HG02678 (cell line): ENCODE measurements at regions not wholly inside any gene's neighbourhood (a gene's known extent, or its start where the extent isn't known, plus 50 kb on each side); places are given as distances from the start of the nearest gene placed in this dataset.

ENCODE experiments used
- ATAC-seq: cut with Tn5 transposase; IDR thresholded peaks from one replicate; pipeline ENCODE4 v1.9.1; 2021; ENCODE audit warnings: mild to moderate bottlenecking, moderate library complexity; ENCODE audit not compliant: unreplicated experiment

DNA sequence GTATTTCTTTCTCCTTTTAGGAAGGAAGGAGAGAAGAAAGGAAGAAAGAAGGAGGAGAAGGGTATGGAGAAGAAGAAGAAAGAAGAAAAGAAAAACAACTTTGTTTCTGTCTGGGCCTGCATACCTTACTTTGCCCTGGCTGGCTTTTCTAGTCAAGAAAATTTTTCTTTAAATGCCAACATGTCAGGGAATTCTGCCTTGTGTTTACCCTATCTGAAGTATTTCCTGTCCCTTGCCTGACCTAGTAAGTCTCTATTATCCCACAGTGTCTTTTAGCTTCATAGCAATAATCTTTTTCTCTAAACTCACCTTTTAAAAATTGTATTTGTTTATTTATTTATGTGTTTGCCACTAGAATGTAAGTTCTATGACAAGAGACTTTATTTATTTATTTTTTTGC, 1864.1 kb downstream of the EFNA5 start:
- no peak for ATAC-seq

DNA sequence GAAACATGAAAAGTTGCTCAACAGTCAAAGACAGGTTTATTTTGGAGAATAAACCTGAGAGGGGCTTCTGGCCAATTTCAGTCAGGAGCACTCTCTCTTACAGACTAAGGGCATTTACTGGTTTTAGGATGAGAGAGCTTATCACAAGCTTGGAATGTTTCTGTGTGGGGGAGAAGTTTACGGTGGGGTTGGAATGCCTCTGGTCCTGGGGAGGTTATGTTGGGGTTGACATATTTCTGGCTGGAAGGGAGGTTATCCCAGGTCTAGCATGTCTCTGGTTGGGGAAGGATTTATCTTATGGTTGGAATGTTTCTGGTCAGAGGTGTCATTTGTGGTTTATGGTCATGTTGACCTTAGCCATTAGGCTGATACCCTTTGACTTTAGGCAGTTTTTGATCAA, 1867.3 kb downstream of the EFNA5 start:
- no peak for ATAC-seq

DNA sequence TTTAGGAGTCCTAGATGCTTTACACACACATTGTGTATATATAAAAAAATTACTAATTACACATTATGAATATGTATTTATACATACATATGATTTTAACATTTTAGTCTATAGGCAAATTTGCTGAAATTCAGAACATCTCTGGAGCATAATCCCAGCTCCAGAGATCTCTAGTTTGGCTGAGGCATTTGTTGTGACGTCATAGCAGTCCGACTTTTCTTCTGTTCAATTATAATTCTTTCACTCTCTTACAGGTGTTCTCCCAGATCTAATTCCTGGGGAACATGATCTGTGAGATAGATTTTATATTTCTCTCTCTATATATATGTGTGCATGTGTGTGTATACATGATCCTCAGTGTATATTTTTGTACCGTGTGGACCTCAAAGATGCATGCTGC, 1876.2 kb downstream of the EFNA5 start:
- ATAC-seq, result no peak

DNA sequence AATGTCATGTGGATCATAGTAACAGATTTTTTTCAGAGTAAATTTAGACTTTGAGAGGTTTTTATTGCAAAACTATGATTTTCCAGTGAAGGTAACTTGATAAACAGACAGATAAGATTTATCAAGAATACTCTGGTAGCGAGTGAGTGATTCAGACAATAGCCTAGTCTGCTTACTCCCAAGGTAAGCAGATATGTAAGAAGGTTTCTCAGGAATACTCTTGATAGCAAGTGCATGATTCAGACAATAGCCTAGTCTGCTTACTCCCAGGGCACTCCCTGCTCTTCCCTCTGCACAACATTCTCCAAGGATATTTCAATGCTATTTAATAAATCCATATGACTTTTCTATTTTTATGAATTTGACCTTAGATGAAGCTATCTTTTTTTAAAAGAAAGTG, 1881.5 kb downstream of the EFNA5 start:
- no peak for ATAC-seq

DNA sequence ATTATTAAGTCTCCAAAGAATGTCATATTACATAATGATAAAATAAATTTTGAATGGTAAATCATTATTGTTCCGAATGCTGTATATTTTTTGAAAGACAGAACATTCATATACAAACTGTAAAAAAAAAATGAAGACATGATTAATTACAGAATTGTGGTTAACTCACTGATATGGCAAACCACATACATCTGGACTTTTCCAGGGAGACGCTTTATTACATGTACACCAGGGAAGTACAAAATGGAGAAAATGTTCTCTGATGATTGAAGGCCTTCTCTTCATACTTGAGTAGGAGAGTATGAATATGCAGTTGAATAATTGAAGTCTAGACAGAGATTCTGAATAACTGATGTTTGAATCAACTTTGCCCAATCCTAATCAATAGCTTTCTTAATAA, 1886.9 kb downstream of the EFNA5 start:
- ATAC-seq, result no peak

DNA sequence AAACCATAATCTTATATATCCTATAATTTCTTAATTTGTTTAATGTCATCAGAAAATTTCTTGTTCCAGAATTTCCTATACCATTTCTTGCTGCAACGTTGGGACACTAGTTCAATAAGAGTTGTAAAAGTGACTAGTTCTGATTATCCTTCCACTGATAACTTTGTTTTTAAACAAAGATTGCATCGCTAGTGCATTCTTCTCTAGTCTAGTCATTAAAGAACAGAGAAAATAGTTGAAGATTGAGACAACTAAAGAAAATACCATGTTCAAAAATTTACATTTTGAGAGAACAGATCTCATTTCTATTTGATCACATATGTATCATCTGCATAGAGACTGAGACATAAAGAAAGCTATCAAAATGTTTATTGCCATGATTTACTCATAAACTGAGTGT, 1888.2 kb downstream of the EFNA5 start:
- ATAC-seq, result no peak

DNA sequence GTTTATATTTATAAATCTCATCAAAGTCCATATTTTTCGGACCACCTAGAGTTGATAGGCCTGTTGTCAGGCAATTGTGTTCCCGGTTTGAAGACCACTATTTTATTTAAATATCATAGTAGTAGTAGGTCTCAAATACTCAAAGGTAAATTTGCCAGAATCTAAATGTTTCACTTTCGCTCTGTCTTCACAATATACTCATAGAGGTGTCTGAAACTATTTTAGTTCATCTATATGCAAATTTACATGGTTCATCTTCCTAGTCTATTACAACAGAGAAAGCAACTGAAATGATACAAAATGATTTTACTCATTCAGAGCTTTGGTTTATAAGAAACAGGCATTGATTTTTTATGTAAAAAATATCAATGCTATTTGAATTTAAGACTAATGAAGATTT, 1897.5 kb downstream of the EFNA5 start:
- no peak for ATAC-seq

DNA sequence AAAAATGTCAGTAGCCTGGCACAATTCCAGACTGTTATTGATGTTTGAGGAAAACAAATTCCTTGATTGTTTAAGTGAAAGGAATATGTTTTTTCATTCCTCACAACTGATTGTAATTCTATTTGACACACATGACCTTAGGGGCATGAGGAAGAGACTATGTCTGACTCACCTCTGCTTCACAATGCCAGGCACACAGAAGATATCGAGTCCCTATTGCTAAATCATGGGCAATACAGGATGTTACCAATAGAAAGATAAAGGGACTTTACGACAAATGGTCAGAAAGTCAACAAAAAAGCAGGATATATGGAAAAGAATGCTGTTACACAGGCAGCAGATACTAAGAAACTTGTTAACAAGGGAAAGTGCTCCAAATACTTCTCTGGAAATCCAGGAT, 1903.5 kb downstream of the EFNA5 start:
- no peak for ATAC-seq

DNA sequence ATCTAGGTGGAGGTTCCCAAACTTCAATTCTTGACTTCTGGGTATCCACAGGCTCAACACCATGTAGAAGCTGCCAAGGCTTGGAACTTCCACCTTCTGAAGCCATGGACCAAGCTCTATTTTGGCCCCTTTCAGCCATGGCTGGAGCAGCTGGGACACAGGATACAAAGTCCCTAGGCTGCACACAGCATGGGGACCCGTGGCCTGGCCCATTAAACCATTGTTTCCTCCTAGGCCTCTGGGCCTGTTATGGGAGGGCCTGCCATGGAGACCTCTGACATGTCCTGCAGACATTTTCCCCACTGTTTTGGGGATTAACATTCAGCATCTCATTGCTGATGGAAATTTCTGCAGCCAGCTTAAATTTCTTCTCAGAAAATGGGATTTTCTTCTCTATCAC, 1908.0 kb downstream of the EFNA5 start:
- no peak for ATAC-seq

DNA sequence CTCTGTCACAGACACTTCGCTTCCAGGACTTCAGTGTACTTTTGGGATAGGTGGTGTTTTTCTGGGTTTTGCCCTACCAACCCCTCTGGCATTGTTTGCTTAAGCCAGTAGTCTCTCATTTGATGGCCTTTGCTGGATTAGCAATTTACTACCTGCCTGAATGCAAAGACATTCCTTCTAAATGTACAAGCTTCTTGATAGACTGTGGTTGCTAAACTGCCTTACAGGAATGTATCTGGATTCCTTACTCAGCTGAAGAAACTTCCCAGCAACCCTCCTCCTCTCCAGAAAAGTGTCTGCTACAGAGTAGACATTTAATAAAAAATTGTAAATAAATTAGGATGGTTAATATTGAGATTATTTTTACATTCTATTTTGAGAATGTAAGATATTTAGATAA, 1916.7 kb downstream of the EFNA5 start:
- ATAC-seq, result no peak

DNA sequence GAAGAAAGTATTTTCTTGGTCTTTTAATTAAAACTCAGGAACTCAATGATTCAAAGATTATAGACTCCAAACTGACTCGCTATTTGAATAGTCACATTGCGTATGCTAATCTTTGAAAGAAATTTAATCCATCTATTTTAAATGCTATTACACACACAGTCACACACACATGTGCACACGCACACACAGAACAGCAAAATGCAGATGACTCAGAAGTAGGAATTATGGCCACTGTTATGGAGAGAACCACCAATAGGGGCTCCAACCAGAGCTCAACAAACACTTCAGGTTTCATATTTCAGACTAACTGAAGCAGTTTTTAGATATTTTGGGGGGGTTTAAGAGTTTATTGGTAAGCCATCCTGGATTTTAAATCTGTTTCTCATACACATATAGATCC, 1917.9 kb downstream of the EFNA5 start:
- no peak for ATAC-seq

DNA sequence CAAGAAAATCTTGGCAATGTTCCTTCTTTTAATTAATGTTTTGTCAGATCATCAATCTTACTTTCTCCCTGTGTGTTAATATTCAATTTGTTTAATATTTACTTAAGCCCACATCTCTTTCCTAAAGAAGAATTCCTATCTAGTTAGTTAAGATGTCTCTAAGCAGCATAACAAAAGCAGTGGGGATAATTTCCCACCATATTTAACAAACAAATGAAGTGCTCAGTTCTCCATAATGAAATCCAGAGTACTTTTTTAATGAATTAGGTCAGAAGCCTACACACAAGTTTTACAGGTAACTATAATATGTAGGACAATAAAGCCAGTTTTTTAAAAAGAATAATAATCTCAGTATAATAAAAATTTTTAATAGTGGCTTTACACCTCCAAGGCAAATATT, 1918.8 kb downstream of the EFNA5 start:
- no peak for ATAC-seq

DNA sequence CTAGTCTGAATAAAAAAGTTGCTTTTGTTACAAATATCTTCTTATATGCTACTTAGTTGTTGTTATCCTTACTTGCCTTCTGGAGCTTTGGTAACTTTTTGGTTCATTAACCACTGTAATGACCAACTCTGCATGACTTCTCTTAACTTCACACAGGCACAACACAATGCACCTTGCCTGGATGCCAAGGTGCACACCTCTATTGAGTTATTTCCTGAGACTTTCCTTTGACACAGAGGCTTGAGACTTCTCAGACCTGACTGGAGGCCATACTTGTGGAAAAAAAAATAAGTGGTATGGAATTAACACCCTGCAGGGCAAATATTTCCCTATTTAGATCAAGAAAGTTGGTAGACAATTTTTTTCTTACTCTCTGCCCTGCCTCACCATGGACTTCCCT, 1925.6 kb downstream of the EFNA5 start:
- no peak for ATAC-seq

DNA sequence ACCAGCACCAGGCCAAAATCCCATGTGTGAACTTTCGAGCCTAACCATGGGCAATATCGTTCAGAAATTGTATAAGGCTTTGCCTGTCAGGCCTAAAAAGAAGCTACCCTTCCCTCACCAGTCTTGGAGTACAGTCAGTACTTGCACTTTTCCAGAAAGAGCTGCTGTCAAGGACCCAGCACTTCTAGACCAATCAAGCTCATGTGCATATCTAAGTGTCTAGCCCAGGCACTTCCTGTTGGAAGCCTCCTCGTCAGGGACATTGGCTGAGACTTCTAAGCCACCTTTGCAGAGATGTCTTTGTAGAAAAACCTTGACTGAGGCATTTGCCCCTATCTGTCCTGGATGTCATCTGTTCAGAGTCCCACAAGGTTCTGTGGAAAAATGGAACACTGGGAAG, 1930.5 kb downstream of the EFNA5 start:
- ATAC-seq, result no peak

DNA sequence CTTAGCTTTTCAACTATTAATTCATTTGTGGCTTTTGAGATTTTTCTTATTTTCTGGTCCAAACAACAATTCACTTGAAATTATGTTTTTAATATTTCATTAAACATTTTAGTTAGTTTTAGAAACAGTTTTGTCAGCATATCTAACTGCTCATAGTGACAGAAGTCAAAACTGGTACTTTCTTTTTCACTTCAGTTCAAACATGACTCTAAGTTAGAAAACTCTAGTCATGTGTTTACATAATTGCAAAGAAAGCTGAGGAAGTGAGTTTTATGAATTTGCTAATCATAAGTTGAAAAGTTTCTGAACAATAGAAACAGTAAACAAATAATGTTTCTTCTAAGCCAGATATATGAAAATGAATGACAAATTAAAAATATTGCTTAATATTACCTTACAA, 1931.0 kb downstream of the EFNA5 start:
- ATAC-seq, result no peak

DNA sequence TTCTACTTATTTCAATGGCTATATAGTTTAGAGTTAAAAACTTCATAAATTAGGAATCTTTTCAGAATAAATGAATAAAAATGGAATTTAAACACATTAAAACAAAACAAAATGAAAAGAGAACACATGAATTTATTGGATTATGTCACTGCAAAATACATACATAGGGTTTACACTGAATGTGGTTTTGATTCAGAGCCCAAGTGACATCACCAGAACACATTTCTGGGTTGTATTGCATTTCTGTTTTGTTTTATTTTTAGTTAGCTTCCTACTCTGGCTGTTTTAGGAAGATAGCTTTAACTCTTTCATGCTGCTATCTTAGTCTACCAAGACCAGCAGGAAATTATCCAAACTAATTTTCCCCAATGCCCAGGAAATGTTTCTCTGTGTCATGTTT, 1935.0 kb downstream of the EFNA5 start:
- no peak for ATAC-seq

DNA sequence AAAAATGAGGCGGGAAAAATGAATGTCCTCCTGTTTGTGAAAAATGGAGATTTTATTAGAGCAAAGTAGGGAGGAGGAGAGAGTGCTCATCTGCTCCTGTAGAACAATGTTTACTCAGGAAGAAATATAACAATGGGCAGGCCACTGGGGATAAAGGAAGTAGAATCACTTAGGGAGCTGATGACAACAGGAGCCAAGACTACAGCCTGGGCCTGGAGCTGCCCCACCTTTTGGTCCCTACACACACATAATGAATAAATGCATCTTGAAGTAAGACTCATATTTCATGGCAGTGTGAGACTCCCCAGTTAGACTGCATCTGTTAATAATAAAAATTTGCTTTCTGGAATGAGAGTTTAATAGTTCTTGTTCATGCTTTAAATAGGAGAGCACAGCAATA, 1939.8 kb downstream of the EFNA5 start:
- no peak for ATAC-seq

DNA sequence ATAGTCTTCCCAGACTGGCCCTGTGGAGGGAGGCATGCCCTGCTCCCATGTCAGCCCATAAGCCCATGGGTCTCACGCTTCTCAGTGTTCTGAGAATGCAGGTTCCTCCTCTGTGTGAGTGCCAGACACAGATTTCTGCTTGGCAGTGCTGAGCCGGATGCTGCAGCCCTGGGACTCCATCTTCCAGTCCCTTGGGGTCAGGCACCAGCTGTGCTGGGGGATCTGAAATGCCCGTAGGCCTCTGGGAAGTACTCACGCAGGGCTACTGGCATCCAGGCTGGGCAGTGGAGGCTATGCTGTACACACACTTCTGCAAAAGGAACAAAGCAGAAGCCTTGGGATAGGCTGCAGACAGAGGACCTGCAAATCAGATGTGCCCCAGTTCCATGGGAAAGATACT, 1944.6 kb downstream of the EFNA5 start:
- no peak for ATAC-seq

DNA sequence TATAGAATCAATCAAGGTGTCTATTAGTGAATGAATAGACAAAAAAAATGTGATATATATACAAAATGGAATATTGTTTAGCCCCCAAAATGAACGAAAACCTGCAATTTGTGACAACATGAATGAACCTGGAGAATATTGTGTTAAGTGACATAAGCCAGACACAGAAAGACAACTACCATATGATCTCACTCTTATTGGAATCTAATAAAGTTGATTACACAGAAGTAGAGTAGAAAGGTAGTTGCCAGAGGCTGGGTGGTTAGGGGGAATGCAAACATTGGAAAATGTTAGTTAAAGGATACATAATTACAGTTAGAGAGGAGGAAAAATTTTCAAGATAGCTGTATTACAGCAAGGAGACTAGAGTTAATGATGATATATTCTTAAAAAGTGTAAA, 1962.3 kb downstream of the EFNA5 start:
- ATAC-seq, result no peak

DNA sequence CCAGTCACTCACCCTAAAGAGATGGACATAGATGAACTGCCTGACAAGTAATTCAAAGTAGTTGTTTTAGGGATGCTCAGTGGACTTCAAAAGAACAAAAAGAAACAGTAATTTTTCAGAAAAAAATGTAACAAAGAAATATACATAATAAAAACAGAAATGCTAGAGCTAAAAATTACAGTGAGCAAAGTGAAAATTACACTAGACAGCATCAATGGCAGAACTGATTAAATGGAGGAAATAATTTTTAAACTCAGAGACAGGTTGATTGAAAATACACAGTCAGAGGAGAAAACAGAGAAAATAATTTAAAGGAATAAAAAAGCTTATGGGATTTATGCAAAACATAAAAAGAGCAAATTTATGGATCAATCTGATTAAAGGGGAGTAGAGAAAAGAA, 1968.4 kb downstream of the EFNA5 start:
- ATAC-seq, result no peak

DNA sequence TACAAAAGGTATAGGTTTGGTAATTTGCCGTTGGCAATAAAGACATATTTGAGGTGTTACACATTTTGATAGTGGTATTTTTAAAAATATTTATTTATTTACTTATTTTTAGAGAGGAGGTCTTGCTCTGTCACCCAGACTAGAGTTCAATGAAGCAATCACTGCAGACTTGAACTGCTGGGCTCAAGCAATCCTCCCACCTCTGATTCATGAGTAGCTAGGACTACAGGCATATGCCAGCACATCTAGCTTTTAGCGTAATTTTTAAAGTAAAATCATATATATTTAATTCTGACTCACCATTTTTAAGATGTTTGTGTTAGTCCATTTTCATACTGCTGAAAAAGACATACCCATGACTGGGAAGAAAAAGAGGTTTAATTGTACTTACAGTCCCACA, 1974.3 kb downstream of the EFNA5 start:
- ATAC-seq, result no peak

DNA sequence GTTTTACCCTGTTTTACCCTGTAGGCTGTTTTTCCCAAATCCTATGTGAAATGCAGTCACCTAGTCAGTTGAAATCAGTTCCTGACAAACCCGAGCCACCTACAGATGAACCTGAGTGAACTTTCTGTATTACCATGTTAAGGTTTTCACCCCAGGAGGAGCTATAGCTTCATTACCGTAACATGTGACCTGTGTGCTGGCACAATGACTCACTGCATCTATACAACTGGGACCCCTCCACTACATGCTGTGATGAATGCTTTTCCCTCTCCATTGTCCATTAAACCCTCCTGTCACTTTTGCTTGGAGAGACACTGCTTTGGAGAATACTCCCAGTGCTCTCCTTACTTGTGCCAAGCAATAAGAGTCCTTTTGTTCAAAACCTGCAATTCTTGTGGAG, 1974.8 kb downstream of the EFNA5 start:
- ATAC-seq, result no peak

DNA sequence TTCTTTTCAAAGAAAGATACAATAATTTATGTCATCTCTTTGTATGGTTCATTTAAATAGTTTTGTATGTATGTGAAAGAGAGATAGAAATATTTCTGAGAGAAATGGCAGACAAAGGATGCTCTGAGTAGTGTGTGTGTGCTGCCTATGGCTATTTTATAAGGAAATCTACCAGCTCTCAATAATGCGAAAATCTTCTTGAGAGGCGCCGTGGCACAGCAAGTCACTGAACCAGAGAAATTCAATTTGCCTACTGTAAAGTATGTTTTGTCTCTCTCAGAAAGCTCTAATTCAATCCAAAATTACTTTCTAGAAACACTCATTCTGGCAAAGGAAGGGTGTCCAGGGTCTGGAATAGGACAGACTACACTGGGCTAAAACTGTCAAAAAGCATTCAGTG, 1981.1 kb downstream of the EFNA5 start:
- ATAC-seq, result no peak

DNA sequence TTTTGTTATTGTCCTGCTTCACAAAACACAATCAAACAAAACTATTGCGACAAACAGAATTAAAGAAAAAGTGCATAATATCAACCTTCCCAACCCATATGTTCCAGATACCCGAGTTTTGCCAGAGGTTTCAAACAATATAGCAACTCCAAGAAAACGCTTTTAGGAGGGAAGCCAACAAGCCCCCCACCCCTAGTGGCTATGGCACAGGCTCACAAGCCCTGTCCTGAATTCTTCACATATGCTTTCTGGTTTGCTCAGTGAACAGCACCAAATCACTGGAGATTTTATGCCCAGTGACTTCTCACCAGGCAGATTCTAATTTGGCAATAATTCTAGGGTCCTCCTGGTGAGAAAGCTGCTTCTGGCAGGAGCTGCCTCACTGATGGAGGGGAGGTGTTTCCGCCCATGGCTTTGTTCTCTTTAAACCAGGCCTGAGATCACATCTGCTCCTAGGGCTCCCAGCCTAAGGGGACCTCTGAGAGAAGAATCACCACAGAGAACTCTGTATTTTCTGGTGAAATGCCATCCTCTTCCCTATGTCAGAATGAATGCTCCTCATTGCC, 1982.4 kb downstream of the EFNA5 start:
- ATAC-seq, result no peak
